Coronary artery (tissue), 2 donors: ENCODE measurements at regions not wholly inside any gene's neighbourhood (a gene's known extent, or its start where the extent isn't known, plus 50 kb on each side); places are given as distances from the start of the nearest gene placed in this dataset.
"Not testable (repeated sequence)": the region's sequence is repeated elsewhere in the genome, so short reads cannot be mapped to it uniquely, and the experiment has no call there.

Source experiments
- DNase-seq: peaks from one replicate; pipeline ENCODE4 v3.0.0-alpha.2; 2017; ENCODE audit warnings: low spot score
- H3K27ac ChIP-seq, 2 donors: fragments of 200-600 bp; sonication (generic); one replicate each; pipeline ENCODE4 v1.5.1; 2016 to 2019
- H3K4me3 ChIP-seq: fragments of 200-600 bp; sonication (generic); 2 replicates; pipeline ENCODE4 v1.5.1; 2016; ENCODE audit warnings: mild to moderate bottlenecking, moderate library complexity
- CTCF ChIP-seq: fragments of 200-600 bp; sonication (generic); IDR thresholded peaks from one replicate; pipeline ENCODE4 v1.5.1; 2019; ENCODE audit warnings: antibody characterized with exemption

- Histone ChIP-seq H3K27ac (no peak overlapping the region), H3K4me3 (no peak overlapping the region)
- TF ChIP-seq CTCF, result no peak
- no peak for DNase-seq
These were observed 179.1 kb downstream of the ABCC12 start for GRCh38 chr16:47976636-47977210.

GRCh38 chr16:47974971-47975370, 180.8 kb downstream of the ABCC12 start:
- H3K27ac ChIP-seq, DNase-seq, H3K4me3 ChIP-seq: not testable (repeated sequence)

- Histone ChIP-seq H3K27ac (no peak overlapping the region), H3K4me3 (no peak overlapping the region)
- TF ChIP-seq CTCF, result no peak
- DNase-seq, result no peak
These were observed 182.2 kb downstream of the ABCC12 start for GRCh38 chr16:47973552-47973951.

- Histone ChIP-seq H3K4me3 (no peak overlapping the region), H3K27ac (no peak overlapping the region)
- no peak for DNase-seq
- TF ChIP-seq CTCF, result no peak
These were observed 183.4 kb downstream of the ABCC12 start for GRCh38 chr16:47972246-47972985.

GRCh38 chr16:47971225-47971624, 184.6 kb downstream of the ABCC12 start:
- no peak overlapping the region for H3K4me3 ChIP-seq
- no peak for TF ChIP-seq CTCF
- no peak for DNase-seq
- no peak overlapping the region for H3K27ac ChIP-seq

- Histone ChIP-seq H3K27ac (no peak overlapping the region), H3K4me3 (no peak overlapping the region)
- no peak for DNase-seq
- no peak for TF ChIP-seq CTCF
These were observed 185.4 kb downstream of the ABCC12 start for GRCh38 chr16:47970291-47970931.

- DNase-seq, result no peak
- TF ChIP-seq CTCF, result no peak
- H3K27ac ChIP-seq, result no peak overlapping the region
- no peak overlapping the region for H3K4me3 ChIP-seq
These were observed 188.4 kb downstream of the ABCC12 start for GRCh38 chr16:47967374-47967773.
